ENCODE measurements at regions not wholly inside any gene's neighbourhood (a gene's known extent, or its start where the extent isn't known, plus 50 kb on each side); places are given as distances from the start of the nearest gene placed in this dataset.

GRCh38 chr10:52679117-52679516 is 93.5 kb downstream of the MBL2 start:
- Histone ChIP-seq H2AK5ac (ENCODE audit: low read length) (no peak overlapping the region), H3K27ac (ENCODE audit: low read depth, low read length) (no peak overlapping the region), H3K4ac (ENCODE audit: low read depth, low read length) (no peak overlapping the region), H4K8ac (ENCODE audit: low read depth, low read length) (no peak overlapping the region), H3K23ac (ENCODE audit: low read length) (no peak overlapping the region), H3K4me1 (ENCODE audit: control insufficient read depth, low read depth, low read length) (peaks cover 3% of the 10 kb centered on the region), H3K9ac (ENCODE audit: low read length) (no peak overlapping the region), H3K4me3 (ENCODE audit: low read length) (no peak overlapping the region), H3K27me3 (ENCODE audit: insufficient read depth, low read length, poor library complexity) (no peaks in the 10 kb centered on the region), H3K79me2 (ENCODE audit: control insufficient read depth, insufficient read depth, low read length) (no peaks in the 10 kb centered on the region), H3K56ac (ENCODE audit: low read length) (no peak overlapping the region), H4K5ac (ENCODE audit: low read length) (no peak overlapping the region), H3K18ac (ENCODE audit: low read length) (no peak overlapping the region), H3K79me1 (ENCODE audit: low read length) (no peaks in the 10 kb centered on the region), H3K4me2 (ENCODE audit: low read length) (no peak overlapping the region), H2BK5ac (ENCODE audit: low read length) (no peak overlapping the region), H2BK120ac (ENCODE audit: low read depth, low read length) (no peak overlapping the region), H2BK15ac (replicated peaks; ENCODE audit: low read depth) (no peak overlapping the region), H3K36me3 (ENCODE audit: control insufficient read depth, insufficient read depth, low read length) (no peaks in the 10 kb centered on the region)
- DNase-seq: no peak
- 100% methylated on average over 3 of the region's 6 CpGs for WGBS (ENCODE audit: extremely low coverage, insufficient coverage, low lambda C conversion rate)

- no peak overlapping the region for H3K27ac ChIP-seq (ENCODE audit: low read depth, low read length)
- no peak overlapping the region for H2BK5ac ChIP-seq (ENCODE audit: low read length)
- no peak overlapping the region for H3K4me2 ChIP-seq (ENCODE audit: low read length)
Observed at GRCh38 chr10:52682766-52683165, 89.8 kb downstream of the MBL2 start.

GRCh38 chr10:52683776-52684175 is 88.8 kb downstream of the MBL2 start:
- no peak overlapping the region for H3K4me2 ChIP-seq (ENCODE audit: low read length)
- no peak overlapping the region for H3K18ac ChIP-seq (ENCODE audit: low read length)
- no peak overlapping the region for H3K27ac ChIP-seq (ENCODE audit: low read depth, low read length)
- H3K4me1 ChIP-seq (ENCODE audit: control insufficient read depth, low read depth, low read length): peaks cover 3% of the 10 kb centered on the region
- no peak for DNase-seq
- no peak overlapping the region for H2BK120ac ChIP-seq (ENCODE audit: low read depth, low read length)
- no peaks in the 10 kb centered on the region for H3K79me1 ChIP-seq (ENCODE audit: low read length)
- H3K27me3 ChIP-seq (ENCODE audit: insufficient read depth, low read length, poor library complexity): no peaks in the 10 kb centered on the region
- H3K79me2 ChIP-seq (ENCODE audit: control insufficient read depth, insufficient read depth, low read length): no peaks in the 10 kb centered on the region
- H4K5ac ChIP-seq (ENCODE audit: low read length): no peak overlapping the region
- H3K4me3 ChIP-seq (ENCODE audit: low read length): no peak overlapping the region
- H3K36me3 ChIP-seq (ENCODE audit: control insufficient read depth, insufficient read depth, low read length): no peaks in the 10 kb centered on the region
- no peak overlapping the region for H4K8ac ChIP-seq (ENCODE audit: low read depth, low read length)
- H3K4ac ChIP-seq (ENCODE audit: low read depth, low read length): no peak overlapping the region
- H2BK15ac ChIP-seq (replicated peaks; ENCODE audit: low read depth): no peak overlapping the region
- H3K9ac ChIP-seq (ENCODE audit: low read length): no peak overlapping the region
- H3K23ac ChIP-seq (ENCODE audit: low read length): no peak overlapping the region
- no peak overlapping the region for H3K56ac ChIP-seq (ENCODE audit: low read length)
- WGBS (ENCODE audit: extremely low coverage, insufficient coverage, low lambda C conversion rate): no CpG with 5 or more reads among the region's 2 CpGs
- H2AK5ac ChIP-seq (ENCODE audit: low read length): no peak overlapping the region
- H2BK5ac ChIP-seq (ENCODE audit: low read length): no peak overlapping the region

More at GRCh38 chr10:52682766-52683165, 89.8 kb downstream of the MBL2 start:
- Histone ChIP-seq H3K18ac (ENCODE audit: low read length) (no peak overlapping the region), H2AK5ac (ENCODE audit: low read length) (no peak overlapping the region), H4K8ac (ENCODE audit: low read depth, low read length) (no peak overlapping the region), H3K36me3 (ENCODE audit: control insufficient read depth, insufficient read depth, low read length) (no peaks in the 10 kb centered on the region), H3K4me1 (ENCODE audit: control insufficient read depth, low read depth, low read length) (peaks cover 3% of the 10 kb centered on the region), H3K79me1 (ENCODE audit: low read length) (no peaks in the 10 kb centered on the region), H2BK15ac (replicated peaks; ENCODE audit: low read depth) (no peak overlapping the region), H3K4me3 (ENCODE audit: low read length) (no peak overlapping the region), H3K4ac (ENCODE audit: low read depth, low read length) (no peak overlapping the region), H3K23ac (ENCODE audit: low read length) (no peak overlapping the region), H3K79me2 (ENCODE audit: control insufficient read depth, insufficient read depth, low read length) (no peaks in the 10 kb centered on the region), H4K5ac (ENCODE audit: low read length) (no peak overlapping the region), H3K27me3 (ENCODE audit: insufficient read depth, low read length, poor library complexity) (no peaks in the 10 kb centered on the region), H2BK120ac (ENCODE audit: low read depth, low read length) (no peak overlapping the region), H3K9ac (ENCODE audit: low read length) (no peak overlapping the region), H3K56ac (ENCODE audit: low read length) (no peak overlapping the region)
- no CpG with 5 or more reads among the region's 1 CpG for WGBS (ENCODE audit: extremely low coverage, insufficient coverage, low lambda C conversion rate)
- DNase-seq: no peak

GRCh38 chr10:52688899-52689298 is 83.7 kb downstream of the MBL2 start:
- Histone ChIP-seq H4K5ac (ENCODE audit: low read length) (no peak overlapping the region), H3K23ac (ENCODE audit: low read length) (no peak overlapping the region), H3K9ac (ENCODE audit: low read length) (no peak overlapping the region), H3K4ac (ENCODE audit: low read depth, low read length) (no peak overlapping the region), H3K79me2 (ENCODE audit: control insufficient read depth, insufficient read depth, low read length) (no peaks in the 10 kb centered on the region), H3K36me3 (ENCODE audit: control insufficient read depth, insufficient read depth, low read length) (no peaks in the 10 kb centered on the region), H3K4me1 (ENCODE audit: control insufficient read depth, low read depth, low read length) (no peaks in the 10 kb centered on the region), H3K4me2 (ENCODE audit: low read length) (no peak overlapping the region), H3K79me1 (ENCODE audit: low read length) (no peaks in the 10 kb centered on the region), H3K27ac (ENCODE audit: low read depth, low read length) (no peak overlapping the region), H3K18ac (ENCODE audit: low read length) (no peak overlapping the region), H2BK15ac (replicated peaks; ENCODE audit: low read depth) (no peak overlapping the region), H3K56ac (ENCODE audit: low read length) (no peak overlapping the region), H2AK5ac (ENCODE audit: low read length) (no peak overlapping the region), H2BK5ac (ENCODE audit: low read length) (no peak overlapping the region), H4K8ac (ENCODE audit: low read depth, low read length) (no peak overlapping the region), H3K4me3 (ENCODE audit: low read length) (no peak overlapping the region), H2BK120ac (ENCODE audit: low read depth, low read length) (no peak overlapping the region), H3K27me3 (ENCODE audit: insufficient read depth, low read length, poor library complexity) (no peaks in the 10 kb centered on the region)
- no peak for DNase-seq
- no CpG with 5 or more reads among the region's 6 CpGs for WGBS (ENCODE audit: extremely low coverage, insufficient coverage, low lambda C conversion rate)

- no peak overlapping the region for H3K18ac ChIP-seq (ENCODE audit: low read length)
Observed at GRCh38 chr10:52696232-52696631, 76.4 kb downstream of the MBL2 start.

GRCh38 chr10:52701647-52702046 is 70.9 kb downstream of the MBL2 start:
- H2BK5ac ChIP-seq (ENCODE audit: low read length): no peak overlapping the region
- DNase-seq: no peak
- no peaks in the 10 kb centered on the region for H3K79me1 ChIP-seq (ENCODE audit: low read length)
- no peak overlapping the region for H3K4me3 ChIP-seq (ENCODE audit: low read length)
- no peak overlapping the region for H3K23ac ChIP-seq (ENCODE audit: low read length)
- H4K8ac ChIP-seq (ENCODE audit: low read depth, low read length): no peak overlapping the region
- H3K27me3 ChIP-seq (ENCODE audit: insufficient read depth, low read length, poor library complexity): no peaks in the 10 kb centered on the region
- H3K79me2 ChIP-seq (ENCODE audit: control insufficient read depth, insufficient read depth, low read length): no peaks in the 10 kb centered on the region
- no peaks in the 10 kb centered on the region for H3K4me1 ChIP-seq (ENCODE audit: control insufficient read depth, low read depth, low read length)
- H2BK120ac ChIP-seq (ENCODE audit: low read depth, low read length): no peak overlapping the region
- no CpG with 5 or more reads among the region's 2 CpGs for WGBS (ENCODE audit: extremely low coverage, insufficient coverage, low lambda C conversion rate)
- H2BK15ac ChIP-seq (replicated peaks; ENCODE audit: low read depth): no peak overlapping the region
- no peak overlapping the region for H3K9ac ChIP-seq (ENCODE audit: low read length)
- no peak overlapping the region for H3K18ac ChIP-seq (ENCODE audit: low read length)
- H3K36me3 ChIP-seq (ENCODE audit: control insufficient read depth, insufficient read depth, low read length): no peaks in the 10 kb centered on the region
- no peak overlapping the region for H3K4me2 ChIP-seq (ENCODE audit: low read length)
- H2AK5ac ChIP-seq (ENCODE audit: low read length): no peak overlapping the region
- H3K27ac ChIP-seq (ENCODE audit: low read depth, low read length): no peak overlapping the region
- H3K56ac ChIP-seq (ENCODE audit: low read length): no peak overlapping the region
- no peak overlapping the region for H3K4ac ChIP-seq (ENCODE audit: low read depth, low read length)
- H4K5ac ChIP-seq (ENCODE audit: low read length): no peak overlapping the region

More at GRCh38 chr10:52696232-52696631, 76.4 kb downstream of the MBL2 start:
- no peak overlapping the region for H3K9ac ChIP-seq (ENCODE audit: low read length)
- H3K4me1 ChIP-seq (ENCODE audit: control insufficient read depth, low read depth, low read length): no peaks in the 10 kb centered on the region
- H3K4me3 ChIP-seq (ENCODE audit: low read length): no peak overlapping the region
- H3K4ac ChIP-seq (ENCODE audit: low read depth, low read length): no peak overlapping the region
- no peak overlapping the region for H2AK5ac ChIP-seq (ENCODE audit: low read length)
- no peaks in the 10 kb centered on the region for H3K79me2 ChIP-seq (ENCODE audit: control insufficient read depth, insufficient read depth, low read length)
- no peak overlapping the region for H4K8ac ChIP-seq (ENCODE audit: low read depth, low read length)
- H2BK120ac ChIP-seq (ENCODE audit: low read depth, low read length): no peak overlapping the region
- H2BK15ac ChIP-seq (replicated peaks; ENCODE audit: low read depth): no peak overlapping the region
- no peaks in the 10 kb centered on the region for H3K27me3 ChIP-seq (ENCODE audit: insufficient read depth, low read length, poor library complexity)
- no peaks in the 10 kb centered on the region for H3K79me1 ChIP-seq (ENCODE audit: low read length)
- H2BK5ac ChIP-seq (ENCODE audit: low read length): no peak overlapping the region
- no peak overlapping the region for H4K5ac ChIP-seq (ENCODE audit: low read length)
- no CpG with 5 or more reads among the region's 6 CpGs for WGBS (ENCODE audit: extremely low coverage, insufficient coverage, low lambda C conversion rate)
- no peak overlapping the region for H3K23ac ChIP-seq (ENCODE audit: low read length)
- H3K36me3 ChIP-seq (ENCODE audit: control insufficient read depth, insufficient read depth, low read length): no peaks in the 10 kb centered on the region
- H3K56ac ChIP-seq (ENCODE audit: low read length): no peak overlapping the region
- H3K4me2 ChIP-seq (ENCODE audit: low read length): no peak overlapping the region
- H3K27ac ChIP-seq (ENCODE audit: low read depth, low read length): no peak overlapping the region
- no peak for DNase-seq
